ENCODE measurements at regions not wholly inside any gene's neighbourhood (a gene's known extent, or its start where the extent isn't known, plus 50 kb on each side); places are given as distances from the start of the nearest gene placed in this dataset.
"Not testable (repeated sequence)": the region's sequence is repeated elsewhere in the genome, so short reads cannot be mapped to it uniquely, and the experiment has no call there.

DNA sequence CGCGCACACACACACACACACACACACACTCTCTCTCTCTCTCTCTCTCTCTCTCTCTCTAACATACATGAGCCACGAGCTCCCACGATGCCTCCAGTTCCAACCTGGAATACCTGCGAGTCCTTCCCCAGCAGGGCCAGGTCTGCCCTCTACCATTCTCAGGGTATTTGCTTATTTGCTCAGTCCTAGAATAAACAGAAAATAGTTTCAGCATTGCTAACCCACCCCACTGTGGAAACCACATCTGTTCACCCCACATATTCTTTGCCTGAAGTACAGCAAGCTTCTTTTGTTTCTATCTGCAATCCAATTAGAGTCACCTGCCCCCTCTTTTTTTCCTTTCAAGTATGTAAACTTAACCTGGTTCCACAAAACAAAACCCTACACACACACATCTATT is 174.0 kb upstream of the ZNF469 start:
- TF ChIP-seq EZH2phosphoT487 (IDR thresholded peaks at IDR 0.05): not testable (repeated sequence)
- TF ChIP-seq, protein P1, sequence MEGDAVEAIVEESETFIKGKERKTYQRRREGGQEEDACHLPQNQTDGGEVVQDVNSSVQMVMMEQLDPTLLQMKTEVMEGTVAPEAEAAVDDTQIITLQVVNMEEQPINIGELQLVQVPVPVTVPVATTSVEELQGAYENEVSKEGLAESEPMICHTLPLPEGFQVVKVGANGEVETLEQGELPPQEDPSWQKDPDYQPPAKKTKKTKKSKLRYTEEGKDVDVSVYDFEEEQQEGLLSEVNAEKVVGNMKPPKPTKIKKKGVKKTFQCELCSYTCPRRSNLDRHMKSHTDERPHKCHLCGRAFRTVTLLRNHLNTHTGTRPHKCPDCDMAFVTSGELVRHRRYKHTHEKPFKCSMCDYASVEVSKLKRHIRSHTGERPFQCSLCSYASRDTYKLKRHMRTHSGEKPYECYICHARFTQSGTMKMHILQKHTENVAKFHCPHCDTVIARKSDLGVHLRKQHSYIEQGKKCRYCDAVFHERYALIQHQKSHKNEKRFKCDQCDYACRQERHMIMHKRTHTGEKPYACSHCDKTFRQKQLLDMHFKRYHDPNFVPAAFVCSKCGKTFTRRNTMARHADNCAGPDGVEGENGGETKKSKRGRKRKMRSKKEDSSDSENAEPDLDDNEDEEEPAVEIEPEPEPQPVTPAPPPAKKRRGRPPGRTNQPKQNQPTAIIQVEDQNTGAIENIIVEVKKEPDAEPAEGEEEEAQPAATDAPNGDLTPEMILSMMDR (IDR thresholded peaks at IDR 0.05): not testable (repeated sequence)
